NCI-H1417 (cell line): ENCODE measurements at regions not wholly inside any gene's neighbourhood (a gene's known extent, or its start where the extent isn't known, plus 50 kb on each side); places are given as distances from the start of the nearest gene placed in this dataset.

Experiments
- DNase-seq, 3 experiments: peaks; one replicate each; lab custom pipeline; 2025; lab: John Stamatoyannopoulos, UW

DNA sequence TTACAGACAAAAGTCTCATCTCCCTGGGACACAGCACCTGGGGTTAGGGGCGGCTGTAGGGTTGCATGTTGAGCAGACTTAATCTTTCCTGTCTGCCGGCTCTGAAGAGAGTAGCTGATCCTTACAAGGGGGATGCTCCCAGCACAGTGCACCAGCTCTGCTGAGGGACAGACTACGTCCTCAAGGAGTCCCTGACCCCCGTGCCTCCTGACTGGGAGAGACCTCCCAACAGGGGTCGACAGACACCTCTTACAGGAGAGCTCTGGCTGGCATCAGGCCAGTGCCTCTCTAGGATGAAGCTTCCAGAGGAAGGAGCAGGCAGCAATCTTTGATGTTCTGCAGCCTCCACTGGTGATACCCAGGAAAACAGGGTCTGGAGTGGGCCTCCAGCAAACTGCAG is 506.0 kb upstream of the FMR1 start:
- DNase-seq, result no peak

- DNase-seq, result no peak
These were observed 508.7 kb upstream of the FMR1 start for GRCh38 chrX:147403040-147403439.

- DNase-seq, result no peak
These were observed 533.0 kb upstream of the FMR1 start for GRCh38 chrX:147378767-147379166.

DNA sequence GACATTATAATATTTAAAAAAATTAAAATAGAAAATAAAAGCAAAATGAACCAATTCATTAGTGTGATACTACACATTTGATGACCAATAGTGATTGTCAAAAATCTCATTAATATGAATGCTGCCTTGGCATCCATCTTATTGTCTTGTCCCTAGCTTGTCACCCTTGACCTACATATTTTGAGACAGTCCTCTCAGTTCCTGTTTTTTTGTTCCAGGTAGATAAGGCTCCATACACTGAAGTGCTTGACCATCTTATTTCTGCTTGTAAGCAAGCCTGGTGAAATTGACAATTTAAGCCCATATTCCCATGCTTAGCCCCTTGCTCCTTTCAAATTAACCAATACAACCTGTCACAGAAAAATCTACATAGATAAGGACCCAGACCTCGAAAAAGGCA is 534.0 kb upstream of the FMR1 start:
- DNase-seq, result no peak

DNA sequence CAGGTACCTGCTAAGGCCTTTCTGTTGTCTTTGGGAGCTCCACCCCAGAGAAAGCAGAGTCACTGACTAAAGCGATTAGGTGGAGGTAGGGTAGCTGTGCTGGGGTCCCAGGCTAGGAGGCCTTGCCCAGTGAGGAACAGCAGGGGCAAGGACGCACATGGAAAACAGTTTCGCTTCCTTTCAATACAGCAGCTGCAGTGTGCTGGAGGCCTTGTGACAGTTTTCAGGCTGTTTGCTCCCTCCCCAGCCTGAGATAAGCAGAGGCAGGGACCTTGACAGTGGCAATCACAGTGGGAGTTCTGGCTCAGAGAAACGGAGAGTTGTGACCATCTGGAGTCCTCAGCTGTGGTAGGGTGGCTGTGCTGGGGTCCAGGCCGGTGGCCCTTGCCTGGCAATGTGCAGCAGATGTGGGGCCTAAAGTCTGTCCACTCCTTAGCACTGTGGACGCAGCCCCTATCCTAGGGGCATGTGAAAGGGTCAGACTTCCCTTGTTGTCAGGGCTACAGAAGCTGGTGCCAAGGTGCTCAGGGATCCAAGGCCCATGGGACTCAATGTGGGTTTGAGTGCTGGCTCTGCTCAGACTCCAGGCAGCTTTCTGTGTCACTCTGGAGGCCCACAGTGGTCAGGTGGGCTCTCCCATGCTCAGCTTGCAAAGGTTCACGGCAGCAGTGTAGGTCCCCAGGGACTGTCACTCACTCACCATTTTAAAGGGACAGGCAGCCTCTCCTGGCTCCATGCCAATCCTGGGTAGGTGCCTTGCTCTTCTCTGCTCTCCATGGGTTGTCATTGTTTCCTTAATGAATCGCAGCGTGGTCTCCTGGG is 534.9 kb upstream of the FMR1 start:
- DNase-seq, result peak; percentile 4 to 92 (median 62)

DNA sequence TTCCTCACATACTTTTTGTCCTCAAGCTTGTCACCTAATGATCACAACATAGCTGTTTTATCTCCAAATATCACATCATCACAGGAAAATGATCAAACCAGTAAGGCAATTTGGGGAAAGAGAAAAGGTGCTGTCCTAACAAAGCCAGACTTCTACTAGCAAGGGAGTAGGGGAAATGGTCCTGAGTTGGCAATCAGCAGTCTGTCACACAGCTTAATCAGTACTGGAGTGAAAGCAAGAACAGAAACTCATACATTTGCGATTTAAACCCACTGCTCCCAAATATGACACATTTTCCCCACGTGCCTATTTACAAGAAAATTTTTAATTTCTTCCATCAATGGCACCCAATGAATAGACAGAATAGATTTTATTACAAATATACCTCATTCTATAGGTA is 546.8 kb upstream of the FMR1 start:
- no peak for DNase-seq

DNA sequence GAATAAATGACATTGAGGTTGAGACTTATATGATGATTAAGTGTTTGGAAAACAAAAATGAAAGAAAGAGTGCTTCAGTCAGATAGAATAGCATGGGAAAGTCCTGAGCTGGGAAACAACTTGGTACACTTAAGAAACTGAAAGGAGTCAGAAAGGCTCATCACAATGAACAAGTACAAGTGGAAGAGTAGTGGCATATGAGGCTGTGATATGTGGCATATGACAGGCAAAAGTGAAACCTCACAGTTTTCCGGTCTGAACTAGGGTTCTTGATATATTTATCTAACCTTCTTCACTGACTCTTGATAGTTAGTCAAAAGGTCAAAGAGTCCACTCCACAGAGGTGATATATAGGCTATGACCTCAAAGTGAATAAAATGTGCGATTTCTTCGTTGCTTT is 537.1 kb upstream of the CXorf51A start:
- no peak for DNase-seq

DNA sequence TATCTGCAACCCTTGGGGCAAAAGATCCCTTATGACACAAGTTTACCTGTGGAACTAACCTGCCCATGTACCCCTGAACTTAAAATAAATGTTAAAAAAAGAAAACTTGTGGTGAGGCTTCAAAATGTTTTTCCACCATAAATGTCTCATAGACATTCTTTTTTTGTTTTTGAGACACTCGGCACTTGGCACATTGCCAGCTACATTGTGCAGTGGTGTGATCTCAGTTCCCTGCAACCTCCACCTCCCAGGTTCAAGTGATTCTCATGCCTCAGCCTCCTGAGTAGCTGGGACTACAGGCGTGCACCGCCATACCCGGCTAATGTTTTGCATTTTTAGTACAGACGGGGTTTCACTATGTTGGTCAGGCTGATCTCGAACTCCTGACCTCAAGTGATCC is 528.9 kb upstream of the CXorf51A start:
- DNase-seq, result no peak

- peak in 2 of 3 experiments; percentile 5 to 23 for DNase-seq
These were observed 527.7 kb upstream of the CXorf51A start for GRCh38 chrX:147342197-147342596.

DNA sequence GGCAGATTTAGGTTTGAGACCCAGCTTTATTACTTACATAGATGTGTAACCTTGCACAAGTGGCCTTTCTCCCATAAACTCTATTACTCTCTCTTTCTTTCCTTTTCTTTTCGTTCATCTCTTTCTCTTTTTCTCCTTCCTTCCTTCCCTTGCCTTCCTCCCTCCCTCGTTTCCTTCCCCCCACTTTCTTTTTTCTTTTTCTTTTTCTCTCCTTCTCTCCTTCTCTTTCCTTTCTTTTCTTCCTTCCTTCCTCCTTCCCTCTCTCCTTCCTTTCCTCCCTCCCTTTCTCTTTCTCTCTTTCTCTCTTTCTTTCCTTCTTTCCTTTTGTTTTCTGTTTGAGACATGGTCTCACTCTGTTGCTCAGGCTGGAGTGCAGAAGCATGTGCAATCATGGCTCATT is 526.4 kb upstream of the CXorf51A start:
- no peak for DNase-seq

DNA sequence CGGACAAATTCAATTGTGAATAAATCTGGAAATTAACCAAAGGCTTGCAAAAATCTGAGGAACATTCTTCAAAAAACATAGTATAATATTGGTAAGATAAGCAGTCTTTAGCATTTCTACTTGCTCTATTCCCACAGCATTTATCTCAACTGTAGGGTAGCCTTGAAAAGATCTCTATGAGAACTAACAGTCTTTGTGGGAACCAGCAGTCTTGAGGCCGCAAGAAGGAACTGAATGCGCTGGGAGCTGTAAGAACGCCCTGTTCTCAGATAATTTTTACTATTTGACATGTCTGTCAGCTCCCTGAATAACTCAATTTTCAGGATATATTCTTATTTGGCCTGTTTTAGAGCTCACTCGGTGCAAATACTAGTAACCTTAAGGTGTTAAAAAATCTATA is 519.3 kb upstream of the CXorf51A start:
- DNase-seq, result no peak

GRCh38 chrX:147322496-147322895 is 508.0 kb upstream of the CXorf51A start:
- DNase-seq, result peak in 1 of 3 experiments; percentile 31

- no peak for DNase-seq
These were observed 500.9 kb upstream of the CXorf51A start for GRCh38 chrX:147315483-147315882.
